Progenitor cell of endocrine pancreas (in vitro differentiated cells): ENCODE measurements at regions not wholly inside any gene's neighbourhood (a gene's known extent, or its start where the extent isn't known, plus 50 kb on each side); places are given as distances from the start of the nearest gene placed in this dataset.

Experiments
- DNase-seq: peaks from one replicate; pipeline ENCODE4 v3.0.0; 2021; ENCODE audit warnings: low spot score; ENCODE audit not compliant: unreplicated experiment
- H3K27ac Mint-ChIP-seq: 2 replicates; pipeline ENCODE4 v1.8.0; 2021; ENCODE audit warnings: mild to moderate bottlenecking, moderate library complexity, mixed read lengths
- H3K27me3 Mint-ChIP-seq: 2 replicates; pipeline ENCODE4 v1.8.0; 2021; ENCODE audit warnings: mixed read lengths
- H3K36me3 Mint-ChIP-seq: 2 replicates; pipeline ENCODE4 v1.8.0; 2022; ENCODE audit warnings: mixed read lengths; ENCODE audit not compliant: insufficient read depth
- H3K4me1 Mint-ChIP-seq: 2 replicates; pipeline ENCODE4 v1.8.0; 2021; ENCODE audit warnings: low read depth, mixed read lengths
- H3K4me3 Mint-ChIP-seq: 2 replicates; pipeline ENCODE4 v1.8.0; 2021; ENCODE audit warnings: low read depth, mild to moderate bottlenecking, moderate library complexity, mixed read lengths
- H3K9me3 Mint-ChIP-seq: 2 replicates; pipeline ENCODE4 v1.8.0; 2021; ENCODE audit warnings: low read depth, mixed read lengths
- TF ChIP-seq, protein P1 (sequence below): fragments of 200-600 bp; sonication (generic); IDR thresholded peaks from one replicate; pipeline ENCODE4 v1.5.0; 2021; ENCODE audit warnings: antibody characterized with exemption, mild to moderate bottlenecking; ENCODE audit not compliant: unreplicated experiment

DNA sequence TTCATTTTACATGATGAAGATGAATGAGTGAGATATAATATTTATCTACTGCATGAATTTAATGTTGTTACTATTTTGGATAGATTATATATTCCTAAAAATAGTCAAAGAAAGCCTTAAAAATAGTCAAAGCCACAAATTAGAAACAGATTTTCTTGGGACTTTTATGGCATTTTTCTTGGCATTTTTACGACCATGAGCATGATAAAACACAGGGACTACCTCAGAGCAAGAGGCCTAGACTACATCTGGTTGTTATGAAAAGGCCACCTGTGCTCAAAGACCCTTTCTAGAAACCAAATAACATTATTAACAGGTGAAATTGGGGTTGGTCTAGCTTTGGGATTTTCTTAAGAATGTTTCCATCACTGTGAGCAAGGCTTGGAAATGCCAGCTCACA, 281.0 kb downstream of the OXSM start:
- no peaks in the 10 kb centered on the region for H3K36me3 Mint-ChIP-seq
- no peak for DNase-seq
- H3K27me3 Mint-ChIP-seq, result no peaks in the 10 kb centered on the region
- H3K27ac Mint-ChIP-seq, result no peak overlapping the region
- H3K4me1 Mint-ChIP-seq, result no peaks in the 10 kb centered on the region
- no peaks in the 10 kb centered on the region for H3K9me3 Mint-ChIP-seq
- TF ChIP-seq, protein P1, sequence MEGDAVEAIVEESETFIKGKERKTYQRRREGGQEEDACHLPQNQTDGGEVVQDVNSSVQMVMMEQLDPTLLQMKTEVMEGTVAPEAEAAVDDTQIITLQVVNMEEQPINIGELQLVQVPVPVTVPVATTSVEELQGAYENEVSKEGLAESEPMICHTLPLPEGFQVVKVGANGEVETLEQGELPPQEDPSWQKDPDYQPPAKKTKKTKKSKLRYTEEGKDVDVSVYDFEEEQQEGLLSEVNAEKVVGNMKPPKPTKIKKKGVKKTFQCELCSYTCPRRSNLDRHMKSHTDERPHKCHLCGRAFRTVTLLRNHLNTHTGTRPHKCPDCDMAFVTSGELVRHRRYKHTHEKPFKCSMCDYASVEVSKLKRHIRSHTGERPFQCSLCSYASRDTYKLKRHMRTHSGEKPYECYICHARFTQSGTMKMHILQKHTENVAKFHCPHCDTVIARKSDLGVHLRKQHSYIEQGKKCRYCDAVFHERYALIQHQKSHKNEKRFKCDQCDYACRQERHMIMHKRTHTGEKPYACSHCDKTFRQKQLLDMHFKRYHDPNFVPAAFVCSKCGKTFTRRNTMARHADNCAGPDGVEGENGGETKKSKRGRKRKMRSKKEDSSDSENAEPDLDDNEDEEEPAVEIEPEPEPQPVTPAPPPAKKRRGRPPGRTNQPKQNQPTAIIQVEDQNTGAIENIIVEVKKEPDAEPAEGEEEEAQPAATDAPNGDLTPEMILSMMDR, result no peak
- no peak overlapping the region for H3K4me3 Mint-ChIP-seq

- no peaks in the 10 kb centered on the region for H3K36me3 Mint-ChIP-seq
- TF ChIP-seq, protein P1, result no peak
- H3K4me3 Mint-ChIP-seq, result no peak overlapping the region
- H3K9me3 Mint-ChIP-seq, result no peaks in the 10 kb centered on the region
- no peak for DNase-seq
- no peaks in the 10 kb centered on the region for H3K27me3 Mint-ChIP-seq
- H3K4me1 Mint-ChIP-seq, result no peaks in the 10 kb centered on the region
- no peak overlapping the region for H3K27ac Mint-ChIP-seq
Observed at GRCh38 chr3:26074080-26074479, 284.2 kb downstream of the OXSM start.

DNA sequence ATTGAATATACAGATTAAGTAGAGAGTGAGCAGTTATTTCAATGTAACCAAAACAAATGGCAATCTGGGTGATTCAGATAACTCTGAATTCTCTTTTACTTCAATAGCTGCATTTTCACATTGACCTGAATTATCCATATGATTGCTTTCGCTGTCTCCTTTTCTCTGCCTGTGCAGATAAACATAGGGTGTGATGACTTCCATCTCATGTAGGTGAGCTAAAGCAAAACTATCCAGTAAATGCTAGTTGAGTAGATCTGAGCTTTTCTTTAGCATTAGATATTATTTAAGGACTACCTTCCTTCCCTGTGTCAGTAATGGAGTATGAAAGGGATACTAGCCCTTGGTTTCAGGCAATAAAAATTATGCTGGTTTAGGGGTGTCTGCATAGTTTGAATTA, 288.6 kb downstream of the OXSM start:
- Mint-ChIP-seq H3K27ac (no peak overlapping the region), H3K36me3 (no peaks in the 10 kb centered on the region), H3K27me3 (no peaks in the 10 kb centered on the region), H3K9me3 (no peaks in the 10 kb centered on the region), H3K4me3 (no peak overlapping the region), H3K4me1 (no peaks in the 10 kb centered on the region)
- TF ChIP-seq, protein P1, result no peak
- no peak for DNase-seq

DNA sequence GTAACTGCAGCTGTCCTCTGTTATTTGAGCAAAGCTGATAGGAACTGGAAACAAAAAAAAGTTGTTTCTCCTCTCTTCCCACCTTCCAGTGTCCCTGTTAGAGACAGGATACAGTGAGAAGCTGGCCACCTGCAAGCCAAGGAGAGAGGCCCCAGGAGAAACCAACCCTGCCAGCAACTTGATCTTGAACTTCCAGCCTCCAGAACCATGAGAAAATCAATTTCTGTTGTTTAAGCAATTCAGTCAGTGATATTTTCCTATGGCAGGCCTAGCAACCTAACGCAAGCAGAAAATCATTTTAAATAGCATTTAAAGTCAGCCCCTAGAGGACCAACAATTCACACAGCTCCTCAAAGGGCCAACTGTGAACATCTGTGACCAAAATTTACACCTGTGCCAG, 291.3 kb downstream of the OXSM start:
- H3K4me1 Mint-ChIP-seq, result peaks cover 3% of the 10 kb centered on the region
- H3K4me3 Mint-ChIP-seq, result no peak overlapping the region
- H3K27ac Mint-ChIP-seq, result no peak overlapping the region
- no peak for DNase-seq
- TF ChIP-seq, protein P1, result no peak
- no peaks in the 10 kb centered on the region for H3K36me3 Mint-ChIP-seq
- no peaks in the 10 kb centered on the region for H3K9me3 Mint-ChIP-seq
- no peaks in the 10 kb centered on the region for H3K27me3 Mint-ChIP-seq

- no peaks in the 10 kb centered on the region for H3K27me3 Mint-ChIP-seq
- TF ChIP-seq, protein P1, result no peak
- H3K4me1 Mint-ChIP-seq, result peaks cover 3% of the 10 kb centered on the region
- no peak overlapping the region for H3K27ac Mint-ChIP-seq
- H3K9me3 Mint-ChIP-seq, result peaks cover 3% of the 10 kb centered on the region
- no peak overlapping the region for H3K4me3 Mint-ChIP-seq
- no peak for DNase-seq
- peaks cover 2% of the 10 kb centered on the region for H3K36me3 Mint-ChIP-seq
Observed at GRCh38 chr3:26081806-26082205, 291.9 kb downstream of the OXSM start.
